ENCODE measurements at regions not wholly inside any gene's neighbourhood (a gene's known extent, or its start where the extent isn't known, plus 50 kb on each side); places are given as distances from the start of the nearest gene placed in this dataset.

DNA sequence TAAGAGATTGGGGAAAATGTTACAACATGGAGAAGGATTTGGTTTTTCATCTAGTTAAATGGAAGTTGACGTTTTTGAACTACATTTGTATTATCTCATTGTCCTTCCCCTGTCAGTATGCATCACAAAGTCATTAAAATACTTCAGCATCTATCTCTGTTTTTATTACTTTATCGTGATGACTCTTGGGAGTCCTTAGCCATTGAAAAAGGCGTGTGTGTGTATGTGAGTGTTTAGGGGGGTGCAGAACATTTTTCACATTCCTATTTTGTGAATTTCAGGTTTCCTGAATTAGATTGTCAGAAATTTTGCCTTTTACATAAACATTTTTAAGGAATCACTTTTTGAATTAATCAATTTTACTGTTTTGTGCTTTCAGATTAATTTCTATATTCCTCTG, 360.6 kb upstream of the SGO1 start (continued):
- TF ChIP-seq, protein P1, sequence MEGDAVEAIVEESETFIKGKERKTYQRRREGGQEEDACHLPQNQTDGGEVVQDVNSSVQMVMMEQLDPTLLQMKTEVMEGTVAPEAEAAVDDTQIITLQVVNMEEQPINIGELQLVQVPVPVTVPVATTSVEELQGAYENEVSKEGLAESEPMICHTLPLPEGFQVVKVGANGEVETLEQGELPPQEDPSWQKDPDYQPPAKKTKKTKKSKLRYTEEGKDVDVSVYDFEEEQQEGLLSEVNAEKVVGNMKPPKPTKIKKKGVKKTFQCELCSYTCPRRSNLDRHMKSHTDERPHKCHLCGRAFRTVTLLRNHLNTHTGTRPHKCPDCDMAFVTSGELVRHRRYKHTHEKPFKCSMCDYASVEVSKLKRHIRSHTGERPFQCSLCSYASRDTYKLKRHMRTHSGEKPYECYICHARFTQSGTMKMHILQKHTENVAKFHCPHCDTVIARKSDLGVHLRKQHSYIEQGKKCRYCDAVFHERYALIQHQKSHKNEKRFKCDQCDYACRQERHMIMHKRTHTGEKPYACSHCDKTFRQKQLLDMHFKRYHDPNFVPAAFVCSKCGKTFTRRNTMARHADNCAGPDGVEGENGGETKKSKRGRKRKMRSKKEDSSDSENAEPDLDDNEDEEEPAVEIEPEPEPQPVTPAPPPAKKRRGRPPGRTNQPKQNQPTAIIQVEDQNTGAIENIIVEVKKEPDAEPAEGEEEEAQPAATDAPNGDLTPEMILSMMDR (conservative IDR thresholded peaks at IDR 0.05; ENCODE audit: low read depth in 2 of 2) = no peak
- TF ChIP-seq STAT1 (IDR thresholded peaks at IDR 0.05; ENCODE audit: unreplicated experiment) (no peak), POLR2AphosphoS5 (IDR thresholded peaks at IDR 0.05; ENCODE audit: low read depth) (no peak), CREB1 (CRISPR knock-in tag; IDR thresholded peaks at IDR 0.05; ENCODE audit: low read depth) (no peak), ZNF462 (CRISPR knock-in tag; IDR thresholded peaks at IDR 0.05) (no peak), EZH2phosphoT487 (IDR thresholded peaks at IDR 0.05; ENCODE audit: unreplicated experiment) (no peak)

GRCh38 chr3:20543535-20544226, 357.7 kb upstream of the SGO1 start:
- H3K79me2 ChIP-seq (replicated peaks; ENCODE audit: insufficient read depth) = no peaks in the 10 kb centered on the region
- H2AFZ ChIP-seq = no peak overlapping the region
- H3K36me3 Mint-ChIP-seq (ENCODE audit: low read depth) = peaks cover 12% of the 10 kb centered on the region
- no peak for ATAC-seq
- H3K9me2 ChIP-seq (ENCODE audit: insufficient read depth) = no peaks in the 10 kb centered on the region
- peaks cover 4% of the 10 kb centered on the region; the same call in 2 of the 3 replicates for H3K4me1 Mint-ChIP-seq
- no peak overlapping the region for H3K4me3 Mint-ChIP-seq
- H3K4me3 ChIP-seq = no peak overlapping the region
- no peaks in the 10 kb centered on the region for H3F3A ChIP-seq (replicated peaks; ENCODE audit: low read depth)
- no peak overlapping the region for H3K4me2 ChIP-seq
- H3K4me1 ChIP-seq (ENCODE audit: insufficient read depth) = 0 out of 2 replicates have a peak, but pooled peaks cover 4% of the 10 kb centered on the region
- peaks cover 3% of the 10 kb centered on the region for H3K27me3 Mint-ChIP-seq (ENCODE audit: insufficient read depth, low read depth, poor library complexity)
- H3K27ac ChIP-seq (ENCODE audit: low read depth) = no peak overlapping the region
- H3K27ac Mint-ChIP-seq = no peak overlapping the region
- DNase-seq (ENCODE audit: low spot score) = no peak
- peaks cover 21% of the 10 kb centered on the region for H3K9me3 Mint-ChIP-seq
- H3K27me3 ChIP-seq (ENCODE audit: insufficient read depth) = no peaks in the 10 kb centered on the region
- no peaks in the 10 kb centered on the region for H3K36me3 ChIP-seq (ENCODE audit: insufficient read depth)
- H4K20me1 ChIP-seq (replicated peaks; ENCODE audit: insufficient read depth) = no peaks in the 10 kb centered on the region
- TF ChIP-seq EZH2phosphoT487 (IDR thresholded peaks at IDR 0.05; ENCODE audit: unreplicated experiment) (no peak), ZNF331 (CRISPR knock-in tag; IDR thresholded peaks at IDR 0.05; ENCODE audit: low read depth) (no peak), ZNF114 (CRISPR knock-in tag; IDR thresholded peaks at IDR 0.05) (no peak), ETS1 (IDR thresholded peaks at IDR 0.05) (no peak), STAT1 (IDR thresholded peaks at IDR 0.05; ENCODE audit: unreplicated experiment) (no peak), POLR2AphosphoS5 (IDR thresholded peaks at IDR 0.05; ENCODE audit: low read depth) (no peak)
